Stimulated activated naive CD8-positive, alpha-beta T cell treated with anti-CD3 and anti-CD28 coated beads, Interleukin-15, amount 100 ng/mL, for 72 hours (primary cell): ENCODE measurements at regions not wholly inside any gene's neighbourhood (a gene's known extent, or its start where the extent isn't known, plus 50 kb on each side); places are given as distances from the start of the nearest gene placed in this dataset.

Experiments
- ATAC-seq: fragments of 150-1000 bp; cut with Tn5 transposase; 2 replicates; pipeline ENCODE4 v1.10.0; 2021; ENCODE audit warnings: mild to moderate bottlenecking, moderate library complexity
- DNase-seq, 2 donors: peaks; one replicate each; pipeline ENCODE4 v3.0.0; 2021 to 2022
- H3K27ac Mint-ChIP-seq, 2 donors: one replicate each; pipeline ENCODE4 v1.8.0; 2022; ENCODE audit warnings: mild to moderate bottlenecking in 2 of 2, mixed read lengths in 2 of 2, moderate library complexity in 2 of 2
- H3K27me3 Mint-ChIP-seq: one replicate; pipeline ENCODE4 v1.8.0; 2022; ENCODE audit warnings: mixed read lengths
- H3K4me1 Mint-ChIP-seq: one replicate; pipeline ENCODE4 v1.8.0; 2022; ENCODE audit warnings: mild to moderate bottlenecking, mixed read lengths
- H3K4me3 Mint-ChIP-seq, 2 donors: one replicate each; pipeline ENCODE4 v1.8.0; 2022; ENCODE audit warnings: mild to moderate bottlenecking in 2 of 2, mixed read lengths in 2 of 2, moderate library complexity in 1 of 2
- H3K9me3 Mint-ChIP-seq, 2 donors: one replicate each; pipeline ENCODE4 v1.8.0; 2022; ENCODE audit warnings: mixed read lengths in 2 of 2

DNA sequence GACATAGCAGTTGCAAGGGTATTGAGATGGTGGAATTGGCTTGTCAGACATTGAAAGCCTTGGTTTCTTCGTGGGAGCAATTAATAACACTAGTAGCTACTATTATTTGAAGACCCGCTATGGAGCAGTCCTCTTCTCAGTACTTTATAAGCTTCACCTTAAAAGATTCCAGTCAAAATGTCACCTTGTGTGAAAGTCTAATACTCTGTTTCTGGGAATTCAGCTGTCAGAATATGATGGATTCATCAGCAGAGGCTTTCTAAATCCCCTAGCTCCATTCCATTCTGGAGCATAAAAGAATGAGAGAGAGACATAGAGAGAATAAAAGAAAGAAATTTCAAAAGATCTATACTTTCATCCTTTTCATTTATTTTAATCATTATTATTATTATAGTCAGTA lies 375.9 kb upstream of the ADGRL2 start:
- peaks cover 17 to 19% of the 10 kb centered on the region in 2 donors for H3K9me3 Mint-ChIP-seq
- H3K27ac Mint-ChIP-seq = no peak overlapping the region
- H3K4me3 Mint-ChIP-seq = no peak overlapping the region
- DNase-seq (no peak), ATAC-seq (no peak)
- H3K4me1 Mint-ChIP-seq = no peaks in the 10 kb centered on the region
- H3K27me3 Mint-ChIP-seq = no peaks in the 10 kb centered on the region

DNA sequence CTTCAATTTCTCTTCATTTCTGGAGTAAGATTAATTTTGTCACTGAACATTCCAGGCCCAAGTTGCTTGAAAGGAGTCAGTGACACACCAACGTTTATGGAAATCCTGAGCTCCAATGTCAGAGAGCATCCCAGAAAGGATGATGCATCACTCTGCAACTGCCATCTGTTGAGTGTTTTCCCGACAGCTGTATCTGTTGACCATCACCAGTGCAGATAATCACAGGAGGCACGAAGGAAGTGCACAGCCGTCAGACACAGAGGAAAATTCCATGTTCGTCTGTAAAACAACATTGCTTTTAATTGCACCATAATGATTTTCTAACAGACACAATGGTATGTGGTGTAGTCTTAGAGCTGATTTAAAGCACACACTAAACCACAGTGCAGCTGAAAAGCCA lies 376.7 kb upstream of the ADGRL2 start:
- ATAC-seq (no peak), DNase-seq (no peak)
- Mint-ChIP-seq H3K9me3 (peaks cover 13 to 17% of the 10 kb centered on the region in 2 donors), H3K27ac (no peak overlapping the region), H3K4me3 (no peak overlapping the region), H3K27me3 (no peaks in the 10 kb centered on the region), H3K4me1 (no peaks in the 10 kb centered on the region)

DNA sequence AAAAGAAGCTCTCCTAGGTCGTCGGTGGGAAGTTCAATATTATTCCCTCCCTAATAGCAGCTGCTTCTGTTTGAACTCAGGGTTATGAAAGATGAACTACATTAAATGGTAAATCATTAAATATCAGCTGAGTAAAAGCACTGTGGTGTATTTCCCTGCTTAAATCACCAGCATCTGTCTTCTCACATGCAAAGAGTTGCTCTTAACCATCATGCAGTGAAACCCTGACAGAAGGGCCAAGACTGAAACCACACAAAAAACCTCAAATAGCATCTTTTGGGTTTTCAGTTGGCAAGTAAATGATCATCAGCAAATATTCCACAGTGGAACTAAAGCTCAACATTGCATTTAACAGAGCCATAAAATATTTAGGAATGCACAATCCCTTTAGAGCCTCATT lies 380.0 kb upstream of the ADGRL2 start:
- H3K9me3 Mint-ChIP-seq = no peaks in the 10 kb centered on the region
- DNase-seq (no peak), ATAC-seq (no peak)
- no peak overlapping the region for H3K4me3 Mint-ChIP-seq
- H3K4me1 Mint-ChIP-seq = no peaks in the 10 kb centered on the region
- no peak overlapping the region for H3K27ac Mint-ChIP-seq
- H3K27me3 Mint-ChIP-seq = no peaks in the 10 kb centered on the region

DNA sequence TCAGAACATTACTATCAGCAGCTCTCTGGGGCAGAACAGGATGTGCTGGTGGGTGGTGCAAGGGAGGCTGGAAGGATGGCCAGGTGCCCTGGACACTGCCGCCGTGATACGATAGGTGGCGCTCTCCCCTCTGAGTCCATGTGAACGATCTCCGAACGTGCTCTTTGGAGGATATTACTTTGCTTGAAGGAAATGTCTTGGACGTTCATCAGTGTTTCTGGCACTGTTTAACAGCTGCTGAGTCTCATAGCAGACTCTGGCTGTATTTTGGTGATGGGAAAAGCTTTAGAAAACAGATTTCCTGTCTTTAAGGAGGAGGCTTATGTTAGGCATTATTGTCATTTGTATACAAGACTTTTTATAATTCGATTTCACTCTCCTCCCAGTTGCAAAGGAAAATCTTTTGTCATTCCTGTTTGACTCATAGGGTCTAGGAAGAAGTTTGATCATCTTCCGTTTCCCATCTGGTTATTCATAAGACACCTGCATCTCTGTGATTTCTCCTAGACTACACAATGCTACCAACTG lies 386.2 kb upstream of the ADGRL2 start:
- DNase-seq (peak in 1 of 2 donors; percentile 9), ATAC-seq (peak; percentile 28)
- H3K27ac Mint-ChIP-seq = no peak overlapping the region
- H3K27me3 Mint-ChIP-seq = no peaks in the 10 kb centered on the region
- H3K9me3 Mint-ChIP-seq = no peaks in the 10 kb centered on the region
- no peak overlapping the region for H3K4me3 Mint-ChIP-seq
- H3K4me1 Mint-ChIP-seq = no peaks in the 10 kb centered on the region

DNA sequence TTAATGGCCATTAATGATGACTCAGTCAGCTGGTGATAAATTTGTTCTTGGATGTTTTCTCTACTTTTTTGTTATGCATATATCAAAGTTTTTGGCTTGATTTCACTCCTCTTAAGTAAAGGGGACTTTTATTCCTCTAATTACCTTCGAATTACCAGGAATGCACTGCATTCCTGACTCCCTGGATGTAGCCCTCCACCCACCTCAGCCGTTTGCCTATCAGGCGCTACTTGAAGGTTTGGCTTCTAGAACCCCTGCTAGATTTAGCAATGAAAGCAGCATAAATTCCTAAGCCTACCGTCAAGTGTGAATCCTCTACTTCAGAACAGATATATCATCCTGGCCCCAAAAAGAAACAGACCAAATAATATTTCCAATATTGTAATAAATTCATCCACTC lies 387.8 kb upstream of the ADGRL2 start:
- ATAC-seq (no peak), DNase-seq (no peak)
- H3K4me1 Mint-ChIP-seq = no peaks in the 10 kb centered on the region
- no peaks in the 10 kb centered on the region for H3K27me3 Mint-ChIP-seq
- no peak overlapping the region for H3K27ac Mint-ChIP-seq
- no peak overlapping the region for H3K4me3 Mint-ChIP-seq
- no peaks in the 10 kb centered on the region for H3K9me3 Mint-ChIP-seq

DNA sequence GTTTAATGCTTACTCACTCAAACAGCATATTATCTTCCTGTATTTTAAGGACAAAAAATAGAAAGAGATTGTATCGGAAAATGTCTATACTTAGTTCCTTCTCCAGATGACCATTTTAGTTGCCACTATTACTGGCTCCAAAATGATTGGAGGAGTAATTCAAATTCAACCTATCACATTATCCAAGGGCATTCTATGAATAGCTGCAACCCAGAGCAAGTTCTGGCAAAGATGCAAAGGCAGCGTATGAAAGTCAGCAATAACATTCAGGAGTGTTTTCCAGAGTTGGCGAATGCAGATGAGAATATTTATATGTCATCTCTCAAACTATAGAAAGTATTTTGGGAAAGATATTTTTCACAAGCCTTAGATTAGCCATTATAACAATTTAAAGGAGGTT lies 389.8 kb upstream of the ADGRL2 start:
- Mint-ChIP-seq H3K4me1 (no peaks in the 10 kb centered on the region), H3K27me3 (no peaks in the 10 kb centered on the region), H3K9me3 (peaks cover 0 to 4% of the 10 kb centered on the region in 2 donors), H3K4me3 (no peak overlapping the region), H3K27ac (no peak overlapping the region)
- ATAC-seq (no peak), DNase-seq (no peak)

DNA sequence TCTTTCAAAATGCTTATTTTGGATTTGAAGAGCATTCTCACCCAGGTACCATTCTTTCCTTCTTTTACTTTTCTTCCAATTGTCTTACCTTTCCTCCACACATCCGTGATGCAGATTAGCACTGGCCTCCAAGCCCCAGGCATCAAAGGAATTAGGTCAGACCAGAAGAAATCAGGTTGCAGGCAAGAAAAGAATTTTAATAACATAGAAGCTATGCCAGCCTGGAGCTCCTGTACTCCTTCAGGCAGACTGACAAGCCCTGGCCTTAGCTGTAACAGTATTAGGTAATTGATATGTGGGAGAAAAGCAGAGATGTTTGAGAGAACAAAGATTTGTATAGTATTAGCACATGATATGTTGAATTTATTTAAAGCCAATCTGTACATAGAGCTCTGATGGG lies 390.4 kb upstream of the ADGRL2 start:
- DNase-seq = no peak
- H3K27me3 Mint-ChIP-seq = no peaks in the 10 kb centered on the region
- ATAC-seq = no peak

DNA sequence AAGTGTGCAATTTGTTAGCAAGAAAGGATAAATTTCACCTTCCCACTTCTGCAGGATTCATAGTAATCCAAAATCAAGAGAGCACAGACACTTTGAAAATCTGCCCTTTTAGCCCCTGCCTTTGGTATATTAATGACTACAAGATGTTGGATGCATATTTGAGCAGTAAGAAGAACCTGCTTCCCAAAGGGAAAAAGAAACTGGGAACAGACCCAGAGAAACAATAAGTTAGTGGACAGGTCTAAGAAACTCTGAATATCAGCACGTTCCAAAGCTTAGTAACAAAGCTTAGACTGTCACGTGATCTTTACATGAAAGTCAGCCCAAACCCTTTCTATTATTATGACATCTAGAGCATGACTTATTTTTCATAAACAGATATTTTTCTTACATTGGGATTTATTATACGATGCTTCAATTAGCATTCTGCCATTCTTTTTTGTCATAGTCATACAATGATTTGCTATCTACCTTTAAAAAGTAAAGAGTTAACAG lies 390.9 kb upstream of the ADGRL2 start:
- DNase-seq (no peak), ATAC-seq (no peak)
- Mint-ChIP-seq H3K27ac (no peak overlapping the region), H3K9me3 (peaks cover 0 to 4% of the 10 kb centered on the region in 2 donors), H3K4me3 (no peak overlapping the region), H3K4me1 (no peaks in the 10 kb centered on the region), H3K27me3 (no peaks in the 10 kb centered on the region)

More for the DNA sequence above, 390.4 kb upstream of the ADGRL2 start:
- H3K9me3 Mint-ChIP-seq = peaks cover 0 to 4% of the 10 kb centered on the region in 2 donors
- H3K27ac Mint-ChIP-seq = no peak overlapping the region
- H3K4me1 Mint-ChIP-seq = no peaks in the 10 kb centered on the region
- H3K4me3 Mint-ChIP-seq = no peak overlapping the region

DNA sequence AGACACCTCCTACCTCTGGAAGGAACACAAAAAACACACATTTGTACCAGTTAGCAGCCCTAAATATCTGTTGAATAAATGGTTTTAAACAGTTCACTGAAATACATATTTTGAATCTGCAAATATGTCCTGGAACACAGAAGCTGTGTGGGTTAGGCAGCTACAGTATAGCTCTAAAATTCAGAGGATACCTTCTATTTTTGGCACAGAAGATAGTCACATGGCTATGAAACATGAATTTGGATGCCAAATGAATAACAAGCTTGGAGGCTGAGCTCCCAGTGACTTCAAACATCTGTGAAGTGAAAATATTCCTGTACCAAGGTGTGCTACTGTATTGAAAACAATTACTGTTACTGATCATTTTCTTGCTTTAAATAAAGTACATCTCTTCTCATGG lies 391.5 kb upstream of the ADGRL2 start:
- H3K4me3 Mint-ChIP-seq = no peak overlapping the region
- ATAC-seq (no peak), DNase-seq (no peak)
- H3K27ac Mint-ChIP-seq = no peak overlapping the region
- no peaks in the 10 kb centered on the region for H3K4me1 Mint-ChIP-seq
- no peaks in the 10 kb centered on the region for H3K27me3 Mint-ChIP-seq
- H3K9me3 Mint-ChIP-seq = peaks cover 0 to 4% of the 10 kb centered on the region in 2 donors

DNA sequence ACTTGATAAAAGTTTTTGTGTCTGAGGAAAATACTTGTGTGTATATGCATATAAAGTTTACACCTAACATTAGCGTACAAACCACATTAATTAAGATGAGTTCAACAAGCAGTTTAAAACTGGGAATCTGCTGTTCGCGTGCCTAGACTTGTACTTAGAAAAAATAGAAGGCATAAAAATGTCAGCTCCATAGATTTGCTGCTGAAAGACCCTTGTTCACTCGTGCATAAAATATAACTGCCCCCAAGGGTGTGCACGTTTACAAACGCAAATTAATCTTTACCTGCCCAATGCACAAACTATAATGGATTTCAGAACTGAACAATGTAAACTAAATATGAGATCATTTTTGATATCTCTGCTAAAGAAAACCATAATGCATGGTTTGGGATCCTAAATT lies 392.3 kb upstream of the ADGRL2 start:
- Mint-ChIP-seq H3K27ac (no peak overlapping the region), H3K9me3 (peaks cover 0 to 4% of the 10 kb centered on the region in 2 donors), H3K4me1 (no peaks in the 10 kb centered on the region), H3K27me3 (no peaks in the 10 kb centered on the region), H3K4me3 (no peak overlapping the region)
- DNase-seq = no peak
- no peak for ATAC-seq

DNA sequence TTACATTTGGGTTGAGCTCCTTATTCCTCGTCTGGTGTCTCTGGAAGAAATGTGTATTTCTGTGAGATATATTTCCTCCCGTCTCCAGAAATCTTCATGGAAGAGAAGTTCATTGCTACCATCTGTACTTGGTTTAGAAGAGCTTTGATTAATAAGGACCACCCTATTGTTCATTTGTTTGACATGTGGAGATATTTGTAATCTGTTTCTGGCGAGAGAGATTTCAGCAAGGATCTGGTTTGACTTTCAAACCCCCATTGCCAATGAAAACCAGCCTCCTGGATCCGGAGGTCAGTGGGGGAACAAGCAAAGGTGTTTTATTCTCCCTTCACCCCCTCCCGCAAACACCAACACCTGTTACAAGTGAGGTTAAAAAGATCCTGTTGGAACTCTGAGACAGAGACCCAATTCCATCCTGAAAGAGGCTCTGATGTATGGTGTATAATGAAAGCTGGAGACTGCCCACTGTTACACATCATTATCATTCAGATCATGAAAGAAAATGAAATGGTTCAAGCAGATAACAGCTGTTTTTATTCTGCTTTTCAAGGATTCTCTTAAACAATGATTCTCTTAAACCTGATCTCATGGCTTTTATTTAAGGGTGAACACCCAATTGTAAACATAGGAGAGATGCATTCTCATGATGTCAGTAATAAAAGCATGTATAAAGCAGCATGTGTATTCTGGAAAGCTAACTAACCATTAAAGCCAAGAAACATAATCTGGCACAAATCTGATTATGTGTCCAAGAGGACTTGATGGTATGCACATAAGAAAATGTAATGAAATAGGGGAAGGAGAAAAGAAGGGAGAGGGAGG lies 393.5 kb upstream of the ADGRL2 start:
- ATAC-seq (no peak), DNase-seq (no peak)
- Mint-ChIP-seq H3K4me1 (no peaks in the 10 kb centered on the region), H3K27me3 (no peaks in the 10 kb centered on the region), H3K4me3 (no peak overlapping the region), H3K9me3 (peaks cover 4 to 7% of the 10 kb centered on the region in 2 donors), H3K27ac (no peak overlapping the region)

DNA sequence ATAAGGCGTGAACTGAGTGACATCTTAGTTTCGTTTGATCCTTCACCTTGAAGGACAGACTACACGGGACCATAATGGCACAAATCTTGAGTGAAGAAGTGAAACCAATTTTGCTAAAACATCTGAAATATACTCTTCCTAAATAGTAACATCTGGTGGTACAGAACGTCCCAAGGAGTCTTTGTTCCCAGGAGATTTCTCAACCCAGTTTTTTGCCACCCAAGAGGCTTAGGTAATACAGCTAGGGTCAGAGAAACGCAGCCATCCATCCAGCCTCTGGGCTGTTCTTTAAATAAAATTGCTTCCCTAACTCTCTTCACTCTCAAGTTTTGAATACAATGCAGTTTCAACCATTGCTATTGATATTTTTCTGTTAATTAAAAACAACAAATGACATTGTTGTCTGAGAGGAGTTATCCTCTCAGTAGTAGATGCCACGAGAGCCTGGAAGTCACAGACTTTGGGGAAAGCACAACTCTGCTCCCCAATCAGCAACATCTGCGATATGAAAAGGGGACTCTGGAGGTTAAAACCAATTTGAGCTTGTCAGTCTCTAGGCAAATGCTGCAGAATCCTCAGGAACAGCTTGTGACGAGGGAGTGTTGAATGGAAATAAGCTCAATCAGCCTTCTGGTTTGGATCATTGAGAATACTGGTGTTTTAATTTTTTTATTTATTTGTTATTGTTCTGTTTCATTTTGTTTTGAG lies 394.3 kb upstream of the ADGRL2 start:
- DNase-seq (no peak), ATAC-seq (no peak)
- Mint-ChIP-seq H3K9me3 (peaks cover 4 to 7% of the 10 kb centered on the region in 2 donors), H3K4me1 (no peaks in the 10 kb centered on the region), H3K27me3 (no peaks in the 10 kb centered on the region), H3K27ac (no peak overlapping the region), H3K4me3 (no peak overlapping the region)

DNA sequence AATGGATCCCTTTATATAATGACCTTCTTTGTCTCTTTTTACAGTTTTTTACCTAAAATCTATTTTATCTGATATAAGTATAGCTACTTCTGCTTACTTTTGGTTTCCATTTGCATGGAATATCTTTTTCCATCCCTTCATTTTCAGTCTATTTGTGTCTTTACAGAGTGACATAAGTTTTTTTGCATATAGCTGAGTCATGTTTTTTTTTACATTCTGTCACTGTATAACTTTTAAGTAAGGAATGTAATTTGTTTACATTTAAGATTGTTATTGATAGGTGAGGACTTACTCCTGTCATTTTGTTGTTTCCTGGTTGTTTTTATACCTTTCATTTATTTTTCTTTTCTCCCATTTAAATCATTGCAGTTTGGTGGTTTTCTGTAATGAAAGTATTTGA lies 402.7 kb upstream of the ADGRL2 start:
- no peak for ATAC-seq
- Mint-ChIP-seq H3K27me3 (no peaks in the 10 kb centered on the region), H3K4me1 (no peaks in the 10 kb centered on the region), H3K4me3 (no peak overlapping the region), H3K27ac (no peak overlapping the region), H3K9me3 (peaks cover 19 to 29% of the 10 kb centered on the region in 2 donors)
- DNase-seq = no peak

DNA sequence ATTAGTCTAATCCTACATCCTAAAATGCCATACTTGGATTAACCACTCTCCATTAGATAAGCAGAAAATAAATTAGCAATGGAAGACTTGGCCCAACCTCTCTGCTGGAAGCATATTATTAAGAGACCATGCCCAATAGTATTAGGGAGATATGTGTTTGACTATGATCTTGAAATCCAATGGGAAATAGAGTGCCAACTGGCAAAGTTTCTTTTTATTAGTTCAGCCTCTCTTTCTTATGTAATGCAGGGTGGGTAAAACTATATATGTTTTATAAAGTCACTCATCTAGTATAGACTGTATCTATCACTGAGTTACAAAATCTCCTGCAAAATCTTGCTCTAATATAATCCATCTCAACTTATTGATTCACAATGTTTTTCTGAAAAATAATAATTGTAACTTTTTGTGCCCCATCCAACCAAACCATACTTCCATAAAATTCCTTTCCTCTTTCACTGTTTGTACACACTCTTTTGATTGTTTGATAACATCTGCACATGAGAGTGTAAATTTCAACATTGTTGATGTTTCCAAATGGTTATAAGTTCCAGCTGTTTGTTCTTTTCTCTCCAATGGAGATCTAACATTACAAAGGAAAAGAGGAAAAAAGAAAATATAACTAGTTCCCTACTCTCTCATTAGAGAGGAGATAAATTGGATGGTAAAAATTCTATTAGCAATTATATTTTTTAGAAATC lies 408.1 kb upstream of the ADGRL2 start:
- DNase-seq = no peak
- Mint-ChIP-seq H3K4me3 (no peak overlapping the region), H3K27ac (no peak overlapping the region), H3K9me3 (peaks cover 0 to 4% of the 10 kb centered on the region in 2 donors), H3K4me1 (no peaks in the 10 kb centered on the region), H3K27me3 (no peaks in the 10 kb centered on the region)
- no peak for ATAC-seq

DNA sequence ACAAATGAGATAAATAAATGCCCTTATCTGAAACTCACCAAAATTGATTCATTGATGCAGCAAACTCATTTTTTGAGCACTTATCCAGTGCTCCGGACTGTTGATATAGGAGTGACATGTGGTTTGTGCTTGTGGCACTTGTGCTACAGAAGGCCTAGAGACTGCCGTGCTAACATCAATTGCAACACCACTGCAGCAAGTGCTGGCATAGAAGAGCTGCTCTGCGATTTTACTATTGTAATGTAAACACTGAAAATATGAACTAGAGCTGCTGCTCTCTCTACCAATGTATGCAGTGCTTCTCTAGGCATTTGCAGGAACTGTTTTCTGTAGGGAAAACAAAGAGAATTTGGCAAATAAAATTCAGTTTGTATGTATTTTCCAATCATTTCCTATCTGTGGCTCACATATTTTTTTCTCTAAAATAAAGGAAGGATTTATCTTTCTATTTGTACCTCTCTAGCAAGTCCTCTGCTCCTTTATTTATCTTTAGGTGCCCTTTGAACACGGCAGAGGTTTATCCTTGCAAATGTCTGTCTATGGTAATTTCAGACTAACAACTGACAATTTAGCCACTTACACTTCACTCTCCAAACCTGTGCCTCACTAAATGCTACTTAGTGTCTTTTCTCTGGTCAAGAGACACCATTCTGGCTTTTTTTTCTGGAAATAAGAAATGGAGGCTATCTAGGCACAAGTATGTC lies 409.5 kb upstream of the ADGRL2 start:
- no peak overlapping the region for H3K4me3 Mint-ChIP-seq
- no peak overlapping the region for H3K27ac Mint-ChIP-seq
- peaks cover 0 to 4% of the 10 kb centered on the region in 2 donors for H3K9me3 Mint-ChIP-seq
- DNase-seq = no peak
- no peaks in the 10 kb centered on the region for H3K4me1 Mint-ChIP-seq
- no peak for ATAC-seq
- H3K27me3 Mint-ChIP-seq = no peaks in the 10 kb centered on the region
